H9 (cell line): ENCODE measurements at regions not wholly inside any gene's neighbourhood (a gene's known extent, or its start where the extent isn't known, plus 50 kb on each side); places are given as distances from the start of the nearest gene placed in this dataset.

Source experiments
- DNase-seq: peaks from one replicate; pipeline ENCODE4 v3.0.0-alpha.2; 2017
- H2AFZ ChIP-seq: one replicate; pipeline ENCODE4 v1.6.1; 2013; ENCODE audit warnings: mild to moderate bottlenecking, low read length, control low read depth, moderate library complexity
- H2AK5ac ChIP-seq: 2 replicates; pipeline ENCODE4 v1.6.1; 2013; ENCODE audit warnings: low read length, control low read depth, mixed read lengths; ENCODE audit not compliant: insufficient read length
- H2BK120ac ChIP-seq: one replicate; pipeline ENCODE4 v1.6.1; 2013; ENCODE audit warnings: low read depth, mild to moderate bottlenecking, low read length, control low read depth, inconsistent platforms; ENCODE audit not compliant: poor library complexity, severe bottlenecking
- H2BK12ac ChIP-seq: 2 replicates; pipeline ENCODE4 v1.6.1; 2013; ENCODE audit warnings: low read length, control low read depth, mixed read lengths, low read depth; ENCODE audit not compliant: insufficient read length
- H2BK15ac ChIP-seq: 2 replicates; pipeline ENCODE4 v1.6.1; 2013; ENCODE audit warnings: low read depth, low read length, control low read depth
- H2BK20ac ChIP-seq: one replicate; pipeline ENCODE4 v1.6.1; 2013; ENCODE audit warnings: low read depth, mild to moderate bottlenecking, low read length, control low read depth, inconsistent platforms; ENCODE audit not compliant: poor library complexity, severe bottlenecking
- H2BK5ac ChIP-seq: 2 replicates; pipeline ENCODE4 v1.6.1; 2013; ENCODE audit warnings: low read length, control low read depth, mixed read lengths; ENCODE audit not compliant: insufficient read length
- H3K14ac ChIP-seq: 2 replicates; pipeline ENCODE4 v1.6.1; 2013; ENCODE audit warnings: low read length, control low read depth; ENCODE audit not compliant: insufficient read depth
- H3K18ac ChIP-seq: 2 replicates; pipeline ENCODE4 v1.6.1; 2013; ENCODE audit warnings: low read depth, mild to moderate bottlenecking, mixed read lengths, low read length, control low read depth; ENCODE audit not compliant: insufficient read length
- H3K23ac ChIP-seq: 2 replicates; pipeline ENCODE4 v1.6.1; 2013; ENCODE audit warnings: low read length, control low read depth, mixed read lengths, low read depth; ENCODE audit not compliant: insufficient read length
- H3K23me2 ChIP-seq: 2 replicates; pipeline ENCODE4 v1.6.1; 2013; ENCODE audit warnings: low read depth, mild to moderate bottlenecking, mixed read lengths, low read length, control low read depth; ENCODE audit not compliant: insufficient read length, poor library complexity, severe bottlenecking
- H3K27ac ChIP-seq: 2 replicates; pipeline ENCODE4 v1.5.1; 2013; ENCODE audit warnings: low read length, control low read depth, mixed read lengths, low read depth; ENCODE audit not compliant: insufficient read length
- H3K27me3 ChIP-seq: 2 replicates; pipeline ENCODE4 v1.6.1; 2013; ENCODE audit warnings: low read length, control low read depth, inconsistent platforms; ENCODE audit not compliant: insufficient read depth
- H3K4ac ChIP-seq: 2 replicates; pipeline ENCODE4 v1.6.1; 2013; ENCODE audit warnings: low read depth, mild to moderate bottlenecking, control low read depth, inconsistent platforms, low read length, moderate library complexity
- H3K4me1 ChIP-seq: 2 replicates; pipeline ENCODE4 v1.6.1; 2013; ENCODE audit warnings: low read length, control low read depth, inconsistent platforms; ENCODE audit not compliant: insufficient read depth
- H3K4me2 ChIP-seq: 2 replicates; pipeline ENCODE4 v1.6.1; 2013; ENCODE audit warnings: low read length, control low read depth, mixed read lengths; ENCODE audit not compliant: insufficient read length, insufficient read depth
- H3K56ac ChIP-seq: 2 replicates; pipeline ENCODE4 v1.6.1; 2013; ENCODE audit warnings: low read depth, mild to moderate bottlenecking, mixed read lengths, low read length, control low read depth; ENCODE audit not compliant: insufficient read length
- H3K79me1 ChIP-seq: 2 replicates; pipeline ENCODE4 v1.6.1; 2013; ENCODE audit warnings: low read depth, mild to moderate bottlenecking, moderate library complexity, low read length, control low read depth, inconsistent platforms; ENCODE audit not compliant: insufficient read depth, poor library complexity, severe bottlenecking
- H3K79me2 ChIP-seq: 2 replicates; pipeline ENCODE4 v1.6.1; 2013; ENCODE audit warnings: low read length, control low read depth, inconsistent platforms; ENCODE audit not compliant: insufficient read depth
- H3K9ac ChIP-seq: 2 replicates; pipeline ENCODE4 v1.6.1; 2013; ENCODE audit warnings: low read length, control low read depth, mixed read lengths; ENCODE audit not compliant: insufficient read length; ENCODE audit errors: extremely low read depth
- H3K9me3 ChIP-seq: one replicate; pipeline ENCODE4 v1.6.1; 2013; ENCODE audit warnings: low read depth, low read length, inconsistent platforms; ENCODE audit not compliant: control insufficient read depth
- H3T11ph ChIP-seq: one replicate; pipeline ENCODE4 v1.6.1; 2013; ENCODE audit warnings: mild to moderate bottlenecking, low read length, control low read depth, inconsistent platforms
- H4K20me1 ChIP-seq: one replicate; pipeline ENCODE4 v1.6.1; 2013; ENCODE audit not compliant: control insufficient read depth, insufficient read length, insufficient read depth
- H4K5ac ChIP-seq: 2 replicates; pipeline ENCODE4 v1.6.1; 2013; ENCODE audit warnings: low read depth, mild to moderate bottlenecking, mixed read lengths, low read length, control low read depth; ENCODE audit not compliant: insufficient read length
- H4K8ac ChIP-seq: replicated peaks from 2 replicates; pipeline ENCODE4 v1.6.1; 2013; ENCODE audit warnings: low read length, control low read depth, mixed read lengths, low read depth; ENCODE audit not compliant: insufficient read length
- H4K91ac ChIP-seq: 2 replicates; pipeline ENCODE4 v1.6.1; 2013; ENCODE audit warnings: low read depth, mild to moderate bottlenecking, moderate library complexity, mixed read lengths, low read length, control low read depth; ENCODE audit not compliant: insufficient read length
- H3K27ac Mint-ChIP-seq, 3 experiments: 2 replicates in 2 of 3; 3 replicates in 1 of 3; pipeline ENCODE4 v1.8.0; 2020 to 2021; ENCODE audit warnings: mixed read lengths in 3 of 3, mild to moderate bottlenecking in 1 of 3, moderate library complexity in 1 of 3
- H3K27me3 Mint-ChIP-seq: 2 replicates; pipeline ENCODE4 v1.8.0; 2021; ENCODE audit warnings: low read depth, mild to moderate bottlenecking, moderate library complexity, mixed read lengths
- H3K36me3 Mint-ChIP-seq, 3 experiments: 2 replicates in 2 of 3; 3 replicates in 1 of 3; pipeline ENCODE4 v1.8.0; 2020 to 2021; ENCODE audit warnings: low read depth in 3 of 3, mixed read lengths in 3 of 3; ENCODE audit not compliant: insufficient read depth in 1 of 3
- H3K4me1 Mint-ChIP-seq, 2 experiments: 2 replicates each; pipeline ENCODE4 v1.8.0; 2020; ENCODE audit warnings: mixed read lengths in 2 of 2
- H3K4me3 Mint-ChIP-seq, 2 experiments: 2 replicates in 1 of 2; 3 replicates in 1 of 2; pipeline ENCODE4 v1.8.0; 2020 to 2021; ENCODE audit warnings: mild to moderate bottlenecking in 2 of 2, mixed read lengths in 2 of 2, moderate library complexity in 1 of 2
- H3K9me3 Mint-ChIP-seq, 2 experiments: 2 replicates in 1 of 2; 3 replicates in 1 of 2; pipeline ENCODE4 v1.8.0; 2020; ENCODE audit warnings: mild to moderate bottlenecking in 2 of 2, mixed read lengths in 2 of 2, moderate library complexity in 1 of 2
- WGBS: extraction: QIAGEN DNeasy Blood & Tissue Kit; methylation state at CpG from one replicate; pipeline ENCODE4 v1.1.7; 2013; ENCODE audit warnings: missing lambda C conversion rate, low lambda C conversion rate, mixed read lengths; ENCODE audit not compliant: insufficient read length; ENCODE audit errors: extremely low coverage; 5-methylcytosine and 5-hydroxymethylcytosine counted together
- TF ChIP-seq, protein P1 (sequence below): fragments of 200-600 bp; sonication (generic); conservative IDR thresholded peaks from 3 replicates; pipeline ENCODE4 v1.8.0; 2021; ENCODE audit warnings: antibody characterized with exemption, mild to moderate bottlenecking

DNA sequence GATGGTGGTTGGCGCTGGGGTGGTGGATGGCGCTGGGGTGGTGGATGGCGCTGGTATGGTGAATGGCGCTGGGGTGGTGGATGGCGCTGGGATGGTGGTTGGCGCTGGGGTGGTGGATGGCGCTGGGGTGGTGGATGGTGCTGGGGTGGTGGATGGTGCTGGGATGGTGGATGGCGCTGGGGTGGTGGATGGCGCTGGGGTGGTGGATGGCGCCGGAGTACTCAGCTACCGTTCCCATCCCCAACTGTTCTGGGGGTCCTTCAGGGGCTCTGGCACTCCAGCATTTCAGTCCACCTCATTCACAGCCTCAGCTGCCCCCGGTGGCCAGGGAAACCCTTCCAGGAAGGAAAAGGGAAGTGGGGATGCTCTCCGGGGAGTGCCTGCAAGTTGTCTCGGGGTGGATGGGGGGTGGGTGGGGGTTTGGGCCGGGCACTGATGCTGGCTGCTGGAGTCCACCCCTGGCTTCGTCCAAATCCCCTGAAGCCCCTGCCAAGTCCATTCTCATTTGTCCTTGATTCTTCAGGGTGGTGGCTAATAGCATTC lies 147.3 kb upstream of the COL5A1 start:
- H3K4ac ChIP-seq = no peak overlapping the region
- H2BK5ac ChIP-seq = no peak overlapping the region
- H3K14ac ChIP-seq = no peak overlapping the region
- no peak overlapping the region for H3K27ac ChIP-seq
- peaks cover 0 to under 1% of the 10 kb centered on the region in 2 experiments; a peak in 1 of 5 replicates for H3K9me3 Mint-ChIP-seq
- H3K4me1 ChIP-seq = no peaks in the 10 kb centered on the region
- H3K79me2 ChIP-seq = no peaks in the 10 kb centered on the region
- H2BK120ac ChIP-seq = no peak overlapping the region
- H3K27ac Mint-ChIP-seq = no peak overlapping the region
- H3K4me2 ChIP-seq = no peak overlapping the region
- no peak overlapping the region for H4K91ac ChIP-seq
- H3K27me3 Mint-ChIP-seq = no peaks in the 10 kb centered on the region; the same call in 1 of the 2 replicates
- no peak overlapping the region for H2AK5ac ChIP-seq
- H2BK12ac ChIP-seq = no peak overlapping the region
- TF ChIP-seq, protein P1, sequence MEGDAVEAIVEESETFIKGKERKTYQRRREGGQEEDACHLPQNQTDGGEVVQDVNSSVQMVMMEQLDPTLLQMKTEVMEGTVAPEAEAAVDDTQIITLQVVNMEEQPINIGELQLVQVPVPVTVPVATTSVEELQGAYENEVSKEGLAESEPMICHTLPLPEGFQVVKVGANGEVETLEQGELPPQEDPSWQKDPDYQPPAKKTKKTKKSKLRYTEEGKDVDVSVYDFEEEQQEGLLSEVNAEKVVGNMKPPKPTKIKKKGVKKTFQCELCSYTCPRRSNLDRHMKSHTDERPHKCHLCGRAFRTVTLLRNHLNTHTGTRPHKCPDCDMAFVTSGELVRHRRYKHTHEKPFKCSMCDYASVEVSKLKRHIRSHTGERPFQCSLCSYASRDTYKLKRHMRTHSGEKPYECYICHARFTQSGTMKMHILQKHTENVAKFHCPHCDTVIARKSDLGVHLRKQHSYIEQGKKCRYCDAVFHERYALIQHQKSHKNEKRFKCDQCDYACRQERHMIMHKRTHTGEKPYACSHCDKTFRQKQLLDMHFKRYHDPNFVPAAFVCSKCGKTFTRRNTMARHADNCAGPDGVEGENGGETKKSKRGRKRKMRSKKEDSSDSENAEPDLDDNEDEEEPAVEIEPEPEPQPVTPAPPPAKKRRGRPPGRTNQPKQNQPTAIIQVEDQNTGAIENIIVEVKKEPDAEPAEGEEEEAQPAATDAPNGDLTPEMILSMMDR = no peak
- H3K56ac ChIP-seq = no peak overlapping the region
- H3K79me1 ChIP-seq = no peaks in the 10 kb centered on the region
- no peak overlapping the region for H4K5ac ChIP-seq
- no peaks in the 10 kb centered on the region for H3K9me3 ChIP-seq
- no peaks in the 10 kb centered on the region for H3K27me3 ChIP-seq
- H3K23me2 ChIP-seq = no peaks in the 10 kb centered on the region
- H3T11ph ChIP-seq = no peak overlapping the region
- no peaks in the 10 kb centered on the region for H4K20me1 ChIP-seq
- no peak overlapping the region for H2AFZ ChIP-seq
- no peak overlapping the region for H2BK15ac ChIP-seq
- H3K4me3 Mint-ChIP-seq = no peak overlapping the region
- H4K8ac ChIP-seq = no peak overlapping the region
- no peak overlapping the region for H3K9ac ChIP-seq
- no peak for DNase-seq
- peaks cover 7 to 17% of the 10 kb centered on the region in 2 experiments; a peak in 3 of 4 replicates for H3K4me1 Mint-ChIP-seq
- no peaks in the 10 kb centered on the region for H3K36me3 Mint-ChIP-seq
- no CpG with 5 or more reads among the region's 17 CpGs for WGBS
- H3K18ac ChIP-seq = no peak overlapping the region
- no peak overlapping the region for H3K23ac ChIP-seq
- H2BK20ac ChIP-seq = no peak overlapping the region
